Ishikawa (cell line): ENCODE measurements at regions not wholly inside any gene's neighbourhood (a gene's known extent, or its start where the extent isn't known, plus 50 kb on each side); places are given as distances from the start of the nearest gene placed in this dataset.

Experiments used
- CEBPB ChIP-seq: IDR thresholded peaks from 2 replicates; pipeline ENCODE4 v1.6.1; 2012
- CREB1 ChIP-seq: IDR thresholded peaks from 2 replicates; pipeline ENCODE4 v1.6.1; 2012; ENCODE audit warnings: low read depth
- EGR1 ChIP-seq: IDR thresholded peaks from 2 replicates; pipeline ENCODE4 v1.6.1; 2012
- EP300 ChIP-seq: IDR thresholded peaks from 2 replicates; pipeline ENCODE4 v1.6.1; 2012; ENCODE audit warnings: borderline replicate concordance
- FOXM1 ChIP-seq: IDR thresholded peaks from 2 replicates; pipeline ENCODE4 v1.6.1; 2012; ENCODE audit warnings: low read depth, borderline replicate concordance
- MAX ChIP-seq: IDR thresholded peaks from 2 replicates; pipeline ENCODE4 v1.6.1; 2012
- NFIC ChIP-seq: IDR thresholded peaks from 2 replicates; pipeline ENCODE4 v1.6.1; 2012
- RAD21 ChIP-seq: IDR thresholded peaks from 2 replicates; pipeline ENCODE4 v1.6.1; 2012; ENCODE audit warnings: low read depth
- REST ChIP-seq: IDR thresholded peaks from 2 replicates; pipeline ENCODE4 v1.6.1; 2012; ENCODE audit warnings: low read depth, mild to moderate bottlenecking
- TAF1 ChIP-seq: IDR thresholded peaks from 2 replicates; pipeline ENCODE4 v1.6.1; 2012; ENCODE audit warnings: low read depth, mild to moderate bottlenecking
- TCF12 ChIP-seq: IDR thresholded peaks from 2 replicates; pipeline ENCODE4 v1.6.1; 2012; ENCODE audit warnings: low read depth
- TEAD4 ChIP-seq: IDR thresholded peaks from 2 replicates; pipeline ENCODE4 v1.6.1; 2012
- USF1 ChIP-seq: IDR thresholded peaks from 2 replicates; pipeline ENCODE4 v1.6.1; 2012
- YY1 ChIP-seq: IDR thresholded peaks from 2 replicates; pipeline ENCODE4 v1.6.1; 2012; ENCODE audit warnings: low read depth
- ZBTB7A ChIP-seq: IDR thresholded peaks from 2 replicates; pipeline ENCODE4 v1.6.1; 2012; ENCODE audit warnings: low read depth

GRCh38 chr4:181418496-181418895 lies 824.7 kb upstream of the TENM3 start:
- TF ChIP-seq TEAD4 (no peak), YY1 (no peak), RAD21 (no peak), USF1 (no peak), EP300 (no peak), CEBPB (no peak), REST (no peak), NFIC (no peak), FOXM1 (no peak), EGR1 (no peak), TCF12 (no peak)

GRCh38 chr4:181420950-181421349 lies 822.3 kb upstream of the TENM3 start:
- TF ChIP-seq NFIC = no peak
- no peak for TF ChIP-seq USF1
- TF ChIP-seq CREB1 = no peak
- no peak for TF ChIP-seq FOXM1
- no peak for TF ChIP-seq TAF1
- TF ChIP-seq TCF12 = no peak
- no peak for TF ChIP-seq YY1
- TF ChIP-seq RAD21 = no peak
- TF ChIP-seq EGR1 = no peak
- TF ChIP-seq REST = no peak
- no peak for TF ChIP-seq MAX
- TF ChIP-seq EP300 = no peak
- TF ChIP-seq TEAD4 = no peak
- TF ChIP-seq CEBPB = no peak
- no peak for TF ChIP-seq ZBTB7A

- TF ChIP-seq TAF1 = no peak
- no peak for TF ChIP-seq RAD21
- no peak for TF ChIP-seq TCF12
- no peak for TF ChIP-seq YY1
- TF ChIP-seq EGR1 = no peak
- no peak for TF ChIP-seq CREB1
- TF ChIP-seq FOXM1 = no peak
- TF ChIP-seq ZBTB7A = no peak
- no peak for TF ChIP-seq MAX
These were observed 818.7 kb upstream of the TENM3 start for GRCh38 chr4:181424362-181425016.

- TF ChIP-seq YY1 (no peak), FOXM1 (no peak), EGR1 (no peak), ZBTB7A (no peak), TEAD4 (no peak), TAF1 (no peak)
These were observed 816.1 kb upstream of the TENM3 start for GRCh38 chr4:181427076-181427475.

GRCh38 chr4:181431006-181431405 lies 812.2 kb upstream of the TENM3 start:
- TF ChIP-seq CEBPB (no peak), TCF12 (no peak), REST (no peak), ZBTB7A (no peak), NFIC (no peak), FOXM1 (no peak), USF1 (no peak), MAX (no peak), RAD21 (no peak), TAF1 (no peak), EP300 (no peak), EGR1 (no peak), TEAD4 (no peak), CREB1 (no peak), YY1 (no peak)
